ENCODE measurements at regions not wholly inside any gene's neighbourhood (a gene's known extent, or its start where the extent isn't known, plus 50 kb on each side); places are given as distances from the start of the nearest gene placed in this dataset.

- Histone ChIP-seq H3K9me1 (ENCODE audit: control insufficient read depth, insufficient read depth, low read length) (no peaks in the 10 kb centered on the region), H3K4me3 (no peak overlapping the region), H3K9me3 (replicated peaks; ENCODE audit: control insufficient read depth, insufficient read depth, low read depth, low read length) (no peaks in the 10 kb centered on the region), H3K27ac (ENCODE audit: extremely low read depth, low read depth, low read length) (no peak overlapping the region), H3K79me2 (ENCODE audit: control insufficient read depth, insufficient read depth, low read length) (no peaks in the 10 kb centered on the region), H3K4me2 (ENCODE audit: insufficient read depth, low read length) (no peak overlapping the region), H4K20me1 (replicated peaks; ENCODE audit: control insufficient read depth, insufficient read depth, low read length) (no peaks in the 10 kb centered on the region), H3K27me3 (ENCODE audit: control insufficient read depth in 2 of 2, insufficient read depth in 2 of 2, low read length in 2 of 2) (no peaks in the 10 kb centered on the region), H3K36me3 (ENCODE audit: control insufficient read depth, insufficient read depth, low read length) (no peaks in the 10 kb centered on the region), H3K4me1 (replicated peaks in 1 of 2; ENCODE audit: control insufficient read depth in 2 of 2, insufficient read depth in 2 of 2, low read length in 2 of 2) (no peaks in the 10 kb centered on the region), H3K9ac (ENCODE audit: insufficient read depth in 1 of 2, low read depth in 2 of 2, low read length in 2 of 2) (no peak overlapping the region), H2AFZ (ENCODE audit: low read depth, low read length) (no peak overlapping the region)
- ATAC-seq (no peak), DNase-seq (ENCODE audit: extremely low read depth in 1 of 4, low spot score in 3 of 4) (no peak), FAIRE-seq (no peak)
- intact Hi-C loops (cut with micrococcal nuclease) (no loop called here), in situ Hi-C loops (cut with MboI) (no loop called here)
- CTCF ChIA-PET (ENCODE audit: low intra/inter-chr PET ratio): no interaction called here
- POLR2A ChIA-PET: no interaction called here
- 89% methylated on average over 3 of the region's 4 CpGs for WGBS (ENCODE audit: insufficient coverage, low coverage, missing lambda C conversion rate)
- no peak for TF ChIP-seq XRCC4 (IDR thresholded peaks at IDR 0.05; ENCODE audit: extremely low read depth, insufficient read depth, insufficient read length)
- no TSS peak for BruUV-seq (replicated peaks)
Measured at GRCh38 chr12:31801872-31802271, 73.1 kb upstream of the AMN1 start.

GRCh38 chr12:31797230-31797872 is 68.5 kb upstream of the AMN1 start:
- WGBS (ENCODE audit: insufficient coverage, low coverage, missing lambda C conversion rate): 65% methylated on average over 13 of the region's 13 CpGs
- Histone ChIP-seq H3K4me3 (no peak overlapping the region), H3K9me3 (replicated peaks; ENCODE audit: control insufficient read depth, insufficient read depth, low read depth, low read length) (no peaks in the 10 kb centered on the region), H3K9ac (ENCODE audit: insufficient read depth in 1 of 2, low read depth in 2 of 2, low read length in 2 of 2) (no peak overlapping the region), H3K27me3 (ENCODE audit: control insufficient read depth in 2 of 2, insufficient read depth in 2 of 2, low read length in 2 of 2) (no peaks in the 10 kb centered on the region), H4K20me1 (replicated peaks; ENCODE audit: control insufficient read depth, insufficient read depth, low read length) (no peaks in the 10 kb centered on the region), H3K9me1 (ENCODE audit: control insufficient read depth, insufficient read depth, low read length) (no peaks in the 10 kb centered on the region), H3K4me2 (ENCODE audit: insufficient read depth, low read length) (no peak overlapping the region), H3K36me3 (ENCODE audit: control insufficient read depth, insufficient read depth, low read length) (no peaks in the 10 kb centered on the region), H3K27ac (ENCODE audit: extremely low read depth, low read depth, low read length) (no peak overlapping the region), H3K4me1 (replicated peaks in 1 of 2; ENCODE audit: control insufficient read depth in 2 of 2, insufficient read depth in 2 of 2, low read length in 2 of 2) (no peaks in the 10 kb centered on the region), H3K79me2 (ENCODE audit: control insufficient read depth, insufficient read depth, low read length) (no peaks in the 10 kb centered on the region), H2AFZ (ENCODE audit: low read depth, low read length) (peak overlapping the region; percentile 66)
- in situ Hi-C loops (cut with MboI) (no loop called here), intact Hi-C loops (cut with micrococcal nuclease) (no loop called here)
- FAIRE-seq (no peak), DNase-seq (ENCODE audit: extremely low read depth in 1 of 4, low spot score in 3 of 4) (no peak), ATAC-seq (no peak)
- POLR2A ChIA-PET: no interaction called here
- CTCF ChIA-PET (ENCODE audit: low intra/inter-chr PET ratio): no interaction called here
- no peak for TF ChIP-seq SIRT6 (IDR thresholded peaks at IDR 0.05; ENCODE audit: low read depth, low read length)
- no peak for TF ChIP-seq POU5F1 (IDR thresholded peaks at IDR 0.05; ENCODE audit: borderline replicate concordance, low read depth, low read length, partially characterized antibody)
- TF ChIP-seq IRF2 (CRISPR knock-in tag; IDR thresholded peaks at IDR 0.05): no peak
- TF ChIP-seq NFIC (IDR thresholded peaks at IDR 0.05): peak; percentile 13; the same call in 1 of the 2 replicates
- no TSS peak for BruUV-seq (replicated peaks)

Measured in K562 (cell line).